ENCODE measurements at regions not wholly inside any gene's neighbourhood (a gene's known extent, or its start where the extent isn't known, plus 50 kb on each side); places are given as distances from the start of the nearest gene placed in this dataset.

DNA sequence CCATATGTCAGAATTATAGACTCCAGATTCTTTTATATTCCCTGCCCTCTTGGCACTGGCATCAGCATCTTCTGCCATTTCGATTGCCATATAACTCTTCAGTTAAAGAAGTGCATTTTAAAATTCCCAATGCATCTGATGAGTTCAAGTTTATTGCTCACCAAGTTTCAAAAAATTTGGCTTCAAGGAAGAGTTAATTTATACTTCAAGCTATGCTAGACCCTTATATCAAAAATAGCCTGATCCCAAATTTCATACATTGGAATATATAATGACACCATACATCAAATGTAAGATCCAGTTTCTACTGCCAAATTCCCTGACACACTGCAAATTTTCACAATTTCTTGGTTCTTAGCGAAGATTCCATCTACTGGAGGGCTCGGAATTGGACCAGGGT is 1058.6 kb downstream of the NTRK3 start:
- H3K27me3 ChIP-seq (replicated peaks; ENCODE audit: insufficient read depth), result no peaks in the 10 kb centered on the region
- no peaks in the 10 kb centered on the region for H3K36me3 ChIP-seq
- TF ChIP-seq CTCF (IDR thresholded peaks at IDR 0.05) (no peak), POLR2A (IDR thresholded peaks at IDR 0.05) (no peak), POLR2AphosphoS5 (IDR thresholded peaks at IDR 0.05) (no peak)
- no peak for DNase-seq (ENCODE audit: low spot score)
- no peaks in the 10 kb centered on the region for H3K4me1 ChIP-seq (replicated peaks)
- H3K4me3 ChIP-seq, result no peak overlapping the region
- H3K27ac ChIP-seq, result no peak overlapping the region
- intact Hi-C loops (cut with DNase I), result no loop called here
- 94% methylated on average over 3 of the region's 3 CpGs for WGBS
- no peaks in the 10 kb centered on the region for H3K9me3 ChIP-seq

DNA sequence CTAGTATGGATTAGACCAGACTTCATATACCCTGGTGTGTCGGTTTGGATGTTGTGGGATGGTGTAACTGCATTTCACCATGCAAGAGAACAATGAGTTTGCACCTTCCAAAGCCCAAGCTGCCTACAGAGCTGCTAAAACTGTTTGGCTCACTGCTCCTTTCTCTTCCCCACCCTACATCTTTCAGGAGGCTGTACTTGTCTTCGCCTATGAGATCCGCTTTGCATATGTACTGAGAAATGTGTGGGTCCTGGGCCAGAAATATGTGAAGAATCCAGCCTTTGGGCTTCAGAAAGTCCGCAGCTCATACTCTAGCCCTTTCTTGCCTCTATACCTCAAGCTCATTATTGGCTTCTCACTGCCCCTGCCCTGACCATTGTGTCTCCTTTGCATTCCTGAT is 1060.0 kb downstream of the NTRK3 start:
- H3K36me3 ChIP-seq, result no peaks in the 10 kb centered on the region
- H3K4me1 ChIP-seq (replicated peaks), result no peaks in the 10 kb centered on the region
- WGBS, result 86% methylated on average over 4 of the region's 4 CpGs
- no peak overlapping the region for H3K4me3 ChIP-seq
- H3K27me3 ChIP-seq (replicated peaks; ENCODE audit: insufficient read depth), result no peaks in the 10 kb centered on the region
- intact Hi-C loops (cut with DNase I), result no loop called here
- TF ChIP-seq POLR2AphosphoS5 (IDR thresholded peaks at IDR 0.05), result no peak
- no peak for TF ChIP-seq CTCF (IDR thresholded peaks at IDR 0.05)
- TF ChIP-seq POLR2A (IDR thresholded peaks at IDR 0.05), result no peak
- DNase-seq (ENCODE audit: low spot score), result no peak
- H3K9me3 ChIP-seq, result no peaks in the 10 kb centered on the region
- no peak overlapping the region for H3K27ac ChIP-seq

GRCh38 chr15:87193481-87193880 is 1063.1 kb downstream of the NTRK3 start:
- intact Hi-C loops (cut with DNase I), result no loop called here
- no peak overlapping the region for H3K27ac ChIP-seq
- no peaks in the 10 kb centered on the region for H3K27me3 ChIP-seq (replicated peaks; ENCODE audit: insufficient read depth)
- no peak for TF ChIP-seq POLR2AphosphoS5 (IDR thresholded peaks at IDR 0.05)
- no peak for TF ChIP-seq POLR2A (IDR thresholded peaks at IDR 0.05)
- TF ChIP-seq CTCF (IDR thresholded peaks at IDR 0.05), result no peak
- no peak for DNase-seq (ENCODE audit: low spot score)
- H3K36me3 ChIP-seq, result no peaks in the 10 kb centered on the region
- H3K9me3 ChIP-seq, result no peaks in the 10 kb centered on the region
- 92% methylated on average over 6 of the region's 6 CpGs for WGBS
- no peak overlapping the region for H3K4me3 ChIP-seq
- no peaks in the 10 kb centered on the region for H3K4me1 ChIP-seq (replicated peaks)

- intact Hi-C loops (cut with DNase I), result no loop called here
- H3K27me3 ChIP-seq (replicated peaks; ENCODE audit: insufficient read depth), result no peaks in the 10 kb centered on the region
- H3K4me1 ChIP-seq (replicated peaks), result no peaks in the 10 kb centered on the region
- no peak overlapping the region for H3K27ac ChIP-seq
- H3K9me3 ChIP-seq, result no peaks in the 10 kb centered on the region
- TF ChIP-seq POLR2A (IDR thresholded peaks at IDR 0.05), result no peak
- TF ChIP-seq POLR2AphosphoS5 (IDR thresholded peaks at IDR 0.05), result no peak
- TF ChIP-seq CTCF (IDR thresholded peaks at IDR 0.05), result no peak
- 53% methylated on average over 1 of the region's 1 CpG for WGBS
- no peak overlapping the region for H3K4me3 ChIP-seq
- no peaks in the 10 kb centered on the region for H3K36me3 ChIP-seq
- no peak for DNase-seq (ENCODE audit: low spot score)
Observed at GRCh38 chr15:87167706-87168105, 1088.0 kb downstream of the AGBL1 start.

DNA sequence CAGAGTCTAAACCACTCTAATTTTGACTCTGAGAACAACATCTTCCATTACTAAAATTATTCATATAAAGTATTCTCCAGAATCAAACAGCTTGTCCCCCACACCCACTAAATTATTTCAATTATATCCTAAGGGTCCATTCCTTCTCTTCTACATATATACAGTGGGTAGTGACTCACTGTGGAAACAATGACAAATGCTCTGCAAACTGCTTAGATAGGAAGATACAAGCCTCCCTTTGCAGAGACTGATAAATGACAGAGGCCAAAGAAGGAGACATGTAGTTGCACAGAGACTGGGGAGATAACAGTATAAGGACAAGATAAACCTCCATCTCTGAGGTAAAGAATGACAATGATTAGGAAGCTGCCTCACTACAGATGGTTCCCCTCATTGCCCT is 1087.4 kb downstream of the AGBL1 start:
- Histone ChIP-seq H3K36me3 (no peaks in the 10 kb centered on the region), H3K27ac (no peak overlapping the region), H3K4me1 (replicated peaks) (no peaks in the 10 kb centered on the region), H3K4me3 (no peak overlapping the region), H3K27me3 (replicated peaks; ENCODE audit: insufficient read depth) (no peaks in the 10 kb centered on the region), H3K9me3 (no peaks in the 10 kb centered on the region)
- TF ChIP-seq CTCF (IDR thresholded peaks at IDR 0.05), result no peak
- no peak for TF ChIP-seq POLR2AphosphoS5 (IDR thresholded peaks at IDR 0.05)
- TF ChIP-seq POLR2A (IDR thresholded peaks at IDR 0.05), result no peak
- DNase-seq (ENCODE audit: low spot score), result no peak
- intact Hi-C loops (cut with DNase I), result no loop called here

Data from prostate gland (tissue), 2 donors.